Panc1 (cell line): ENCODE measurements at regions not wholly inside any gene's neighbourhood (a gene's known extent, or its start where the extent isn't known, plus 50 kb on each side); places are given as distances from the start of the nearest gene placed in this dataset.

Experiments used
- POLR2AphosphoS5 ChIP-seq: IDR thresholded peaks from 2 replicates; pipeline ENCODE4 v1.6.1; 2012; ENCODE audit warnings: mild to moderate bottlenecking, low read depth, low read length, moderate library complexity
- SIN3A ChIP-seq: IDR thresholded peaks from 2 replicates; pipeline ENCODE4 v1.6.1; 2012; ENCODE audit warnings: low read depth, mild to moderate bottlenecking, low read length, moderate library complexity, borderline replicate concordance; ENCODE audit not compliant: insufficient read depth
- TF ChIP-seq, protein P1 (sequence below): fragments of 450-650 bp; IDR thresholded peaks from 2 replicates; pipeline ENCODE4 v1.5.1; 2017; ENCODE audit warnings: mild to moderate bottlenecking
- TF ChIP-seq, protein P2 (sequence below), 2 experiments: IDR thresholded peaks; 2 replicates each; pipeline ENCODE4 v1.6.1; 2011 to 2012; ENCODE audit warnings: low read depth in 2 of 2, control low read depth in 1 of 2, low read length in 1 of 2, mild to moderate bottlenecking in 1 of 2, moderate library complexity in 1 of 2; ENCODE audit not compliant: insufficient read depth in 1 of 2

DNA sequence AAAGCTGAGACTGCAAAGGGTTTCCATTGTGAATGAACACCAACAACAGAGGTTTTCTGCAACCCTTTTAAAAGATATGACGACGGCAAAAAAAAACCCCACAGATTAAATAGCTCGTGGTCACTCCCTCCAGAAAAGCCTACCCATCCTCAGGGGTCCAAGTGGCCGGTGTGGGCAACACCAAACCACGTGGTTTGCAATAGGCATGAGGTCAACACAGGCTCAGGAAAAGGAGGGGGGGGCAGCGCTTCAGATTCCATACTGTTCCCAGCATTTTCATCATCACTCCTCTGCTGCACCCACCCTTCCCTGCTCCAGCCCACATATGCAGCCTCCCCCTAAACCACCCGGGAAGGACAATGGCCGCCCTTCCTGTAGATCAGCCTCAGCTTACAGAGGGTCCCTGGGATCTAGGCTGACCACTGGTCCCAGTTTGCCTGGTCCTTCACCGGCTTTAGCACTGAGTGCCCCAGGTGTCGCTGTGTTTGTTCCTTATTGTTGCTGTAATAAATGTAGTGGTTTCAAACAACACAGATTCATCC, 122.8 kb upstream of the PHACTR3 start:
- TF ChIP-seq, protein P1, sequence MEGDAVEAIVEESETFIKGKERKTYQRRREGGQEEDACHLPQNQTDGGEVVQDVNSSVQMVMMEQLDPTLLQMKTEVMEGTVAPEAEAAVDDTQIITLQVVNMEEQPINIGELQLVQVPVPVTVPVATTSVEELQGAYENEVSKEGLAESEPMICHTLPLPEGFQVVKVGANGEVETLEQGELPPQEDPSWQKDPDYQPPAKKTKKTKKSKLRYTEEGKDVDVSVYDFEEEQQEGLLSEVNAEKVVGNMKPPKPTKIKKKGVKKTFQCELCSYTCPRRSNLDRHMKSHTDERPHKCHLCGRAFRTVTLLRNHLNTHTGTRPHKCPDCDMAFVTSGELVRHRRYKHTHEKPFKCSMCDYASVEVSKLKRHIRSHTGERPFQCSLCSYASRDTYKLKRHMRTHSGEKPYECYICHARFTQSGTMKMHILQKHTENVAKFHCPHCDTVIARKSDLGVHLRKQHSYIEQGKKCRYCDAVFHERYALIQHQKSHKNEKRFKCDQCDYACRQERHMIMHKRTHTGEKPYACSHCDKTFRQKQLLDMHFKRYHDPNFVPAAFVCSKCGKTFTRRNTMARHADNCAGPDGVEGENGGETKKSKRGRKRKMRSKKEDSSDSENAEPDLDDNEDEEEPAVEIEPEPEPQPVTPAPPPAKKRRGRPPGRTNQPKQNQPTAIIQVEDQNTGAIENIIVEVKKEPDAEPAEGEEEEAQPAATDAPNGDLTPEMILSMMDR, result no peak
- TF ChIP-seq SIN3A, result no peak
- TF ChIP-seq, protein P2, sequence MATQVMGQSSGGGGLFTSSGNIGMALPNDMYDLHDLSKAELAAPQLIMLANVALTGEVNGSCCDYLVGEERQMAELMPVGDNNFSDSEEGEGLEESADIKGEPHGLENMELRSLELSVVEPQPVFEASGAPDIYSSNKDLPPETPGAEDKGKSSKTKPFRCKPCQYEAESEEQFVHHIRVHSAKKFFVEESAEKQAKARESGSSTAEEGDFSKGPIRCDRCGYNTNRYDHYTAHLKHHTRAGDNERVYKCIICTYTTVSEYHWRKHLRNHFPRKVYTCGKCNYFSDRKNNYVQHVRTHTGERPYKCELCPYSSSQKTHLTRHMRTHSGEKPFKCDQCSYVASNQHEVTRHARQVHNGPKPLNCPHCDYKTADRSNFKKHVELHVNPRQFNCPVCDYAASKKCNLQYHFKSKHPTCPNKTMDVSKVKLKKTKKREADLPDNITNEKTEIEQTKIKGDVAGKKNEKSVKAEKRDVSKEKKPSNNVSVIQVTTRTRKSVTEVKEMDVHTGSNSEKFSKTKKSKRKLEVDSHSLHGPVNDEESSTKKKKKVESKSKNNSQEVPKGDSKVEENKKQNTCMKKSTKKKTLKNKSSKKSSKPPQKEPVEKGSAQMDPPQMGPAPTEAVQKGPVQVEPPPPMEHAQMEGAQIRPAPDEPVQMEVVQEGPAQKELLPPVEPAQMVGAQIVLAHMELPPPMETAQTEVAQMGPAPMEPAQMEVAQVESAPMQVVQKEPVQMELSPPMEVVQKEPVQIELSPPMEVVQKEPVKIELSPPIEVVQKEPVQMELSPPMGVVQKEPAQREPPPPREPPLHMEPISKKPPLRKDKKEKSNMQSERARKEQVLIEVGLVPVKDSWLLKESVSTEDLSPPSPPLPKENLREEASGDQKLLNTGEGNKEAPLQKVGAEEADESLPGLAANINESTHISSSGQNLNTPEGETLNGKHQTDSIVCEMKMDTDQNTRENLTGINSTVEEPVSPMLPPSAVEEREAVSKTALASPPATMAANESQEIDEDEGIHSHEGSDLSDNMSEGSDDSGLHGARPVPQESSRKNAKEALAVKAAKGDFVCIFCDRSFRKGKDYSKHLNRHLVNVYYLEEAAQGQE (IDR thresholded peaks at IDR 0.05; ENCODE audit: insufficient read depth in 1 of 2, low read depth in 2 of 2, low read length in 1 of 2), result no peak
- TF ChIP-seq POLR2AphosphoS5, result no peak
